ENCODE measurements at regions not wholly inside any gene's neighbourhood (a gene's known extent, or its start where the extent isn't known, plus 50 kb on each side); places are given as distances from the start of the nearest gene placed in this dataset.

- TF ChIP-seq POLR2A (IDR thresholded peaks at IDR 0.05) = no peak
- no peak for TF ChIP-seq CTCF (IDR thresholded peaks at IDR 0.05)
- no peak for TF ChIP-seq POLR2AphosphoS5 (IDR thresholded peaks at IDR 0.05; ENCODE audit: insufficient read depth in 1 of 2, low read depth in 1 of 2)
Observed at GRCh38 chr3:59576606-59577005, 526.8 kb upstream of the CFAP20DC start.

Data from vagina (tissue), 2 donors.